C4-2B (cell line): ENCODE measurements at regions not wholly inside any gene's neighbourhood (a gene's known extent, or its start where the extent isn't known, plus 50 kb on each side); places are given as distances from the start of the nearest gene placed in this dataset.

Experiments used
- ZFX ChIP-seq: fragments of 450-650 bp; IDR thresholded peaks from 2 replicates; pipeline ENCODE4 v1.6.1; 2017
- TF ChIP-seq, protein P1 (sequence below): fragments of 450-650 bp; conservative IDR thresholded peaks from 2 replicates; pipeline ENCODE4 v1.5.1; 2017; ENCODE audit warnings: mild to moderate bottlenecking

DNA sequence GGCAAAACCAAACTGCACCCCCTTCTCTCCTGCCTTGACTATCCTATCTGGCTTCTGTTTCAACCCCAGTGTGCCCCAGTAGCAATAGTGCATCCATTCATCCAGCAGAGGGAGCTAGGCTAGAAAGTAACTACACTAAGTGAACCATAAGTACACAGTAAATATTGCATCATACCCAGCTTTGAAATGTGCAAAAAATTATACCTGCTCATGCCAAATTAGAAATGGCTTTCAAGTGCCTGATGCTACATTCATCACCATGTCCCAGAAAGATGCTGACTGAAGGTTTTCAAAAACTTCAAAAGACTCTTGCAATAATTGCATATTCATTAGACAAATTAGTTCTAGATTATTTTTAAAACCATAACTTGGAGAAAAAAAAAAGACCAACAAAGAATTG lies 153.5 kb downstream of the PRELID2 start:
- TF ChIP-seq, protein P1, sequence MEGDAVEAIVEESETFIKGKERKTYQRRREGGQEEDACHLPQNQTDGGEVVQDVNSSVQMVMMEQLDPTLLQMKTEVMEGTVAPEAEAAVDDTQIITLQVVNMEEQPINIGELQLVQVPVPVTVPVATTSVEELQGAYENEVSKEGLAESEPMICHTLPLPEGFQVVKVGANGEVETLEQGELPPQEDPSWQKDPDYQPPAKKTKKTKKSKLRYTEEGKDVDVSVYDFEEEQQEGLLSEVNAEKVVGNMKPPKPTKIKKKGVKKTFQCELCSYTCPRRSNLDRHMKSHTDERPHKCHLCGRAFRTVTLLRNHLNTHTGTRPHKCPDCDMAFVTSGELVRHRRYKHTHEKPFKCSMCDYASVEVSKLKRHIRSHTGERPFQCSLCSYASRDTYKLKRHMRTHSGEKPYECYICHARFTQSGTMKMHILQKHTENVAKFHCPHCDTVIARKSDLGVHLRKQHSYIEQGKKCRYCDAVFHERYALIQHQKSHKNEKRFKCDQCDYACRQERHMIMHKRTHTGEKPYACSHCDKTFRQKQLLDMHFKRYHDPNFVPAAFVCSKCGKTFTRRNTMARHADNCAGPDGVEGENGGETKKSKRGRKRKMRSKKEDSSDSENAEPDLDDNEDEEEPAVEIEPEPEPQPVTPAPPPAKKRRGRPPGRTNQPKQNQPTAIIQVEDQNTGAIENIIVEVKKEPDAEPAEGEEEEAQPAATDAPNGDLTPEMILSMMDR = peak; percentile 90
- TF ChIP-seq ZFX = no peak
